22Rv1 (cell line): ENCODE measurements at regions not wholly inside any gene's neighbourhood (a gene's known extent, or its start where the extent isn't known, plus 50 kb on each side); places are given as distances from the start of the nearest gene placed in this dataset.

Experiments used
- ZFX ChIP-seq: fragments of 450-650 bp; IDR thresholded peaks from 2 replicates; pipeline ENCODE4 v1.6.1; 2017; ENCODE audit warnings: antibody characterized with exemption, borderline replicate concordance
- TF ChIP-seq, protein P1 (sequence below): fragments of 450-650 bp; IDR thresholded peaks from 2 replicates; pipeline ENCODE4 v1.5.1; 2017; ENCODE audit warnings: mild to moderate bottlenecking

DNA sequence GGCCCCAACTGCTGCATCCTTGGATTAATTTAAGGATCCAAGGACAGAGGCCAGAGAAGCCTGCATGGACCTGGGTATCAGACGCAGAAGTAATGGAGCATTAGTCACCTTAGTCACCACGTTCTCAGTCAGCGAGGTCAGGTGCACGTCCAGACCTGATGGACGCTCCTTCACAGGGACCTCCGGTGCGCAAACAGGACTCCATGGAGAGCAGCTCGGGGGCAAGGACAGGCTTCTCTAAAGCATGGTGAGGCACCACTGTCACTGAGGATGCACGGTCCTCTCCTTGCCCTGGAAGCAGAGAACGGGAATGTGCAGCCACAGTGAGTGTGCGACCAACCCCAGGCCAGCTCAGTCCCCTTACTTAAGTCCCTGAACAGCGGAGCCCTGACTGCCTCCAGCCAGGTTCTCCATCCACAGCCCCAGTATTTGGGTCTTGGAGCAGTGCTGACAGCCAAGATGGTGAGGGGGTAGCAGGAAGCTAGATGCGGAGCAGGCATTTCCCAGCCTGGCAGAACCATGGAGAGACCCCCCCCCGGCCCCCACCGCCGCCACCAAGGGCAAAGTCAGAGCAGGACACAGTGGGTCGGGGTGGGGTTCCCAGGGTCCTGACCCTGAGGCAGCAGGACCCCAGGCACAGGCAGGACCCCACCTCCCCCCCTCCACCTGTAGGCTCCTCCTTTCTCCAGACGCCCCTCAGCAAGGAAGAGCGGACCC, 253.4 kb upstream of the SFSWAP start:
- TF ChIP-seq, protein P1, sequence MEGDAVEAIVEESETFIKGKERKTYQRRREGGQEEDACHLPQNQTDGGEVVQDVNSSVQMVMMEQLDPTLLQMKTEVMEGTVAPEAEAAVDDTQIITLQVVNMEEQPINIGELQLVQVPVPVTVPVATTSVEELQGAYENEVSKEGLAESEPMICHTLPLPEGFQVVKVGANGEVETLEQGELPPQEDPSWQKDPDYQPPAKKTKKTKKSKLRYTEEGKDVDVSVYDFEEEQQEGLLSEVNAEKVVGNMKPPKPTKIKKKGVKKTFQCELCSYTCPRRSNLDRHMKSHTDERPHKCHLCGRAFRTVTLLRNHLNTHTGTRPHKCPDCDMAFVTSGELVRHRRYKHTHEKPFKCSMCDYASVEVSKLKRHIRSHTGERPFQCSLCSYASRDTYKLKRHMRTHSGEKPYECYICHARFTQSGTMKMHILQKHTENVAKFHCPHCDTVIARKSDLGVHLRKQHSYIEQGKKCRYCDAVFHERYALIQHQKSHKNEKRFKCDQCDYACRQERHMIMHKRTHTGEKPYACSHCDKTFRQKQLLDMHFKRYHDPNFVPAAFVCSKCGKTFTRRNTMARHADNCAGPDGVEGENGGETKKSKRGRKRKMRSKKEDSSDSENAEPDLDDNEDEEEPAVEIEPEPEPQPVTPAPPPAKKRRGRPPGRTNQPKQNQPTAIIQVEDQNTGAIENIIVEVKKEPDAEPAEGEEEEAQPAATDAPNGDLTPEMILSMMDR: no peak
- no peak for TF ChIP-seq ZFX
